OCI-LY7 (cell line): ENCODE measurements at regions not wholly inside any gene's neighbourhood (a gene's known extent, or its start where the extent isn't known, plus 50 kb on each side); places are given as distances from the start of the nearest gene placed in this dataset.

Experiments used
- CTCF ChIP-seq: fragments of 200-600 bp; sonication (generic); conservative IDR thresholded peaks from 2 replicates; pipeline ENCODE4 v1.5.1; 2014; ENCODE audit warnings: mild to moderate bottlenecking, antibody characterized with exemption, low read length, moderate library complexity, mixed read lengths
- EZH2phosphoT487 ChIP-seq: fragments of 200-600 bp; sonication (generic); IDR thresholded peaks from 2 replicates; pipeline ENCODE4 v1.6.1; 2018; ENCODE audit warnings: low read depth, borderline replicate concordance, mild to moderate bottlenecking, mixed run types, antibody characterized with exemption, low read length, moderate library complexity, mixed read lengths

GRCh38 chr17:77035526-77035925 lies 105.2 kb upstream of the SEC14L1 start:
- TF ChIP-seq CTCF = no peak
- no peak for TF ChIP-seq EZH2phosphoT487
